ENCODE measurements at regions not wholly inside any gene's neighbourhood (a gene's known extent, or its start where the extent isn't known, plus 50 kb on each side); places are given as distances from the start of the nearest gene placed in this dataset.

- no peak overlapping the region for H3K27ac ChIP-seq (ENCODE audit: insufficient read depth, low read length, poor library complexity, severe bottlenecking)
- Mint-ChIP-seq H3K36me3 (no peaks in the 10 kb centered on the region), H3K9me3 (no peaks in the 10 kb centered on the region), H3K27ac (no peak overlapping the region), H3K4me1 (peaks cover 0 to 6% (median 1%) of the 10 kb centered on the region in 4 donors), H3K4me3 (no peak overlapping the region), H3K27me3 (no peaks in the 10 kb centered on the region)
- no peak for DNase-seq
- H3K9me3 ChIP-seq (ENCODE audit: control insufficient read depth in 2 of 2, low read length in 2 of 2): no peaks in the 10 kb centered on the region
- H3K27me3 ChIP-seq (ENCODE audit: control insufficient read depth, insufficient read depth, low read length): no peaks in the 10 kb centered on the region
- no peak overlapping the region for H3K4me3 ChIP-seq (ENCODE audit: low read depth, low read length)
- H3K4me1 ChIP-seq (ENCODE audit: control insufficient read depth, insufficient read depth, low read length, poor library complexity, severe bottlenecking): no peaks in the 10 kb centered on the region
- no peak for ATAC-seq (ENCODE audit: low read depth in 2 of 2)
- H3K36me3 ChIP-seq (ENCODE audit: control insufficient read depth, insufficient read depth, low read length): no peaks in the 10 kb centered on the region
These were observed 166.3 kb upstream of the LEF1 start for GRCh38 chr4:108335081-108335480.

GRCh38 chr4:108334031-108334430 lies 165.3 kb upstream of the LEF1 start:
- Mint-ChIP-seq H3K36me3 (no peaks in the 10 kb centered on the region), H3K27ac (no peak overlapping the region), H3K4me1 (peaks cover 0 to 9% (median 4%) of the 10 kb centered on the region in 4 donors), H3K27me3 (peaks cover under 1% of the 10 kb centered on the region), H3K9me3 (no peaks in the 10 kb centered on the region), H3K4me3 (no peak overlapping the region)
- ATAC-seq (ENCODE audit: low read depth in 2 of 2) (no peak), DNase-seq (no peak)
- Histone ChIP-seq H3K4me1 (ENCODE audit: control insufficient read depth, insufficient read depth, low read length, poor library complexity, severe bottlenecking) (no peaks in the 10 kb centered on the region), H3K4me3 (ENCODE audit: low read depth, low read length) (no peak overlapping the region), H3K9me3 (ENCODE audit: control insufficient read depth in 2 of 2, low read length in 2 of 2) (no peaks in the 10 kb centered on the region), H3K27ac (ENCODE audit: insufficient read depth, low read length, poor library complexity, severe bottlenecking) (no peak overlapping the region), H3K36me3 (ENCODE audit: control insufficient read depth, insufficient read depth, low read length) (no peaks in the 10 kb centered on the region), H3K27me3 (ENCODE audit: control insufficient read depth, insufficient read depth, low read length) (no peaks in the 10 kb centered on the region)

- DNase-seq (no peak), ATAC-seq (ENCODE audit: low read depth in 2 of 2) (no peak)
- peaks cover 3 to 15% (median 9%) of the 10 kb centered on the region in 4 donors for H3K4me1 Mint-ChIP-seq
- Histone ChIP-seq H3K27me3 (ENCODE audit: control insufficient read depth, insufficient read depth, low read length) (no peaks in the 10 kb centered on the region), H3K4me1 (ENCODE audit: control insufficient read depth, insufficient read depth, low read length, poor library complexity, severe bottlenecking) (no peaks in the 10 kb centered on the region), H3K27ac (ENCODE audit: insufficient read depth, low read length, poor library complexity, severe bottlenecking) (no peak overlapping the region), H3K36me3 (ENCODE audit: control insufficient read depth, insufficient read depth, low read length) (no peaks in the 10 kb centered on the region), H3K9me3 (ENCODE audit: control insufficient read depth in 2 of 2, low read length in 2 of 2) (no peaks in the 10 kb centered on the region), H3K4me3 (ENCODE audit: low read depth, low read length) (no peak overlapping the region)
- H3K4me3 Mint-ChIP-seq: no peak overlapping the region
- H3K27me3 Mint-ChIP-seq: peaks cover 7% of the 10 kb centered on the region
- H3K9me3 Mint-ChIP-seq: no peaks in the 10 kb centered on the region
- H3K36me3 Mint-ChIP-seq: no peaks in the 10 kb centered on the region
- H3K27ac Mint-ChIP-seq: no peak overlapping the region
These were observed 164.7 kb upstream of the LEF1 start for GRCh38 chr4:108333353-108333942.

GRCh38 chr4:108331905-108332632 lies 163.3 kb upstream of the LEF1 start:
- Mint-ChIP-seq H3K9me3 (no peaks in the 10 kb centered on the region), H3K27ac (no peak overlapping the region), H3K4me3 (no peak overlapping the region), H3K4me1 (peaks cover 6 to 27% (median 15%) of the 10 kb centered on the region in 4 donors), H3K36me3 (no peaks in the 10 kb centered on the region), H3K27me3 (peaks cover 9% of the 10 kb centered on the region)
- H3K36me3 ChIP-seq (ENCODE audit: control insufficient read depth, insufficient read depth, low read length): no peaks in the 10 kb centered on the region
- no peaks in the 10 kb centered on the region for H3K4me1 ChIP-seq (ENCODE audit: control insufficient read depth, insufficient read depth, low read length, poor library complexity, severe bottlenecking)
- H3K27ac ChIP-seq (ENCODE audit: insufficient read depth, low read length, poor library complexity, severe bottlenecking): no peak overlapping the region
- H3K27me3 ChIP-seq (ENCODE audit: control insufficient read depth, insufficient read depth, low read length): no peaks in the 10 kb centered on the region
- H3K4me3 ChIP-seq (ENCODE audit: low read depth, low read length): no peak overlapping the region
- ATAC-seq (ENCODE audit: low read depth in 2 of 2): no peak
- H3K9me3 ChIP-seq (ENCODE audit: control insufficient read depth in 2 of 2, low read length in 2 of 2): no peaks in the 10 kb centered on the region
- no peak for DNase-seq

- Histone ChIP-seq H3K27ac (ENCODE audit: insufficient read depth, low read length, poor library complexity, severe bottlenecking) (no peak overlapping the region), H3K36me3 (ENCODE audit: control insufficient read depth, insufficient read depth, low read length) (no peaks in the 10 kb centered on the region), H3K9me3 (ENCODE audit: control insufficient read depth in 2 of 2, low read length in 2 of 2) (no peaks in the 10 kb centered on the region), H3K4me1 (ENCODE audit: control insufficient read depth, insufficient read depth, low read length, poor library complexity, severe bottlenecking) (no peaks in the 10 kb centered on the region), H3K4me3 (ENCODE audit: low read depth, low read length) (no peak overlapping the region), H3K27me3 (ENCODE audit: control insufficient read depth, insufficient read depth, low read length) (no peaks in the 10 kb centered on the region)
- Mint-ChIP-seq H3K27me3 (peaks cover 9% of the 10 kb centered on the region), H3K9me3 (no peaks in the 10 kb centered on the region), H3K4me3 (no peak overlapping the region), H3K27ac (peak overlapping the region in 1 of 3 donors; percentile 9), H3K36me3 (no peaks in the 10 kb centered on the region), H3K4me1 (peaks cover 6 to 29% (median 16%) of the 10 kb centered on the region in 4 donors)
- DNase-seq (peak in 1 of 3 donors; percentile 18), ATAC-seq (ENCODE audit: low read depth in 2 of 2) (no peak)
These were observed 159.6 kb upstream of the LEF1 start for GRCh38 chr4:108328383-108328732.

- no peaks in the 10 kb centered on the region for H3K4me1 ChIP-seq (ENCODE audit: control insufficient read depth, insufficient read depth, low read length, poor library complexity, severe bottlenecking)
- DNase-seq (no peak), ATAC-seq (ENCODE audit: low read depth in 2 of 2) (no peak)
- Mint-ChIP-seq H3K4me3 (no peak overlapping the region), H3K27ac (peak overlapping the region in 1 of 3 donors; percentile 21), H3K4me1 (peaks cover 6 to 29% (median 16%) of the 10 kb centered on the region in 4 donors), H3K36me3 (no peaks in the 10 kb centered on the region), H3K9me3 (no peaks in the 10 kb centered on the region), H3K27me3 (peaks cover 9% of the 10 kb centered on the region)
- no peak overlapping the region for H3K4me3 ChIP-seq (ENCODE audit: low read depth, low read length)
- H3K27me3 ChIP-seq (ENCODE audit: control insufficient read depth, insufficient read depth, low read length): no peaks in the 10 kb centered on the region
- H3K27ac ChIP-seq (ENCODE audit: insufficient read depth, low read length, poor library complexity, severe bottlenecking): no peak overlapping the region
- H3K36me3 ChIP-seq (ENCODE audit: control insufficient read depth, insufficient read depth, low read length): no peaks in the 10 kb centered on the region
- H3K9me3 ChIP-seq (ENCODE audit: control insufficient read depth in 2 of 2, low read length in 2 of 2): no peaks in the 10 kb centered on the region
These were observed 159.1 kb upstream of the LEF1 start for GRCh38 chr4:108327642-108328382.

GRCh38 chr4:108325561-108325960 lies 156.8 kb upstream of the LEF1 start:
- no peaks in the 10 kb centered on the region for H3K4me1 ChIP-seq (ENCODE audit: control insufficient read depth, insufficient read depth, low read length, poor library complexity, severe bottlenecking)
- DNase-seq (no peak), ATAC-seq (ENCODE audit: low read depth in 2 of 2) (no peak)
- H3K27me3 Mint-ChIP-seq: peaks cover 9% of the 10 kb centered on the region
- H3K4me3 Mint-ChIP-seq: no peak overlapping the region
- H3K9me3 ChIP-seq (ENCODE audit: control insufficient read depth in 2 of 2, low read length in 2 of 2): no peaks in the 10 kb centered on the region
- H3K36me3 Mint-ChIP-seq: no peaks in the 10 kb centered on the region
- no peak overlapping the region for H3K27ac Mint-ChIP-seq
- no peaks in the 10 kb centered on the region for H3K36me3 ChIP-seq (ENCODE audit: control insufficient read depth, insufficient read depth, low read length)
- H3K4me3 ChIP-seq (ENCODE audit: low read depth, low read length): no peak overlapping the region
- no peak overlapping the region for H3K27ac ChIP-seq (ENCODE audit: insufficient read depth, low read length, poor library complexity, severe bottlenecking)
- H3K9me3 Mint-ChIP-seq: peaks cover 0 to 2% (median 0%) of the 10 kb centered on the region in 7 donors
- no peaks in the 10 kb centered on the region for H3K27me3 ChIP-seq (ENCODE audit: control insufficient read depth, insufficient read depth, low read length)
- H3K4me1 Mint-ChIP-seq: peaks cover 6 to 29% (median 13%) of the 10 kb centered on the region in 4 donors
